Upper lobe of left lung (tissue), 4 donors: ENCODE measurements at regions not wholly inside any gene's neighbourhood (a gene's known extent, or its start where the extent isn't known, plus 50 kb on each side); places are given as distances from the start of the nearest gene placed in this dataset.

ENCODE experiments used
- CTCF ChIP-seq, 6 experiments: fragments of 450-650 bp in 4 of 6; fragments of 200-600 bp in 2 of 6; sonication (generic) in 2 of 6; IDR thresholded peaks; one replicate each; pipeline ENCODE4 v1.5.1; 2016 to 2019; ENCODE audit warnings: antibody characterized with exemption in 6 of 6
- EP300 ChIP-seq, 4 donors: sonication (generic); formaldehyde crosslinking; IDR thresholded peaks; one replicate each; pipeline ENCODE4 v1.5.1; 2017; ENCODE audit warnings: antibody characterized with exemption in 4 of 4, control low read depth in 2 of 4
- POLR2A ChIP-seq, 4 donors: fragments of 450-650 bp; IDR thresholded peaks; one replicate each; pipeline ENCODE4 v1.5.1; 2016 to 2017; ENCODE audit warnings: antibody characterized with exemption in 4 of 4, mild to moderate bottlenecking in 2 of 4
- POLR2AphosphoS5 ChIP-seq, 2 donors: sonication (generic); formaldehyde crosslinking; IDR thresholded peaks; one replicate each; pipeline ENCODE4 v1.5.1; 2017; ENCODE audit warnings: antibody characterized with exemption in 2 of 2

GRCh38 chr3:27797773-27798172 is 75.7 kb upstream of the EOMES start:
- no peak for TF ChIP-seq CTCF (IDR thresholded peaks at IDR 0.05)
- no peak for TF ChIP-seq POLR2A (IDR thresholded peaks at IDR 0.05)
- no peak for TF ChIP-seq EP300 (IDR thresholded peaks at IDR 0.05)
- no peak for TF ChIP-seq POLR2AphosphoS5 (IDR thresholded peaks at IDR 0.05)
